ENCODE measurements at regions not wholly inside any gene's neighbourhood (a gene's known extent, or its start where the extent isn't known, plus 50 kb on each side); places are given as distances from the start of the nearest gene placed in this dataset.

DNA sequence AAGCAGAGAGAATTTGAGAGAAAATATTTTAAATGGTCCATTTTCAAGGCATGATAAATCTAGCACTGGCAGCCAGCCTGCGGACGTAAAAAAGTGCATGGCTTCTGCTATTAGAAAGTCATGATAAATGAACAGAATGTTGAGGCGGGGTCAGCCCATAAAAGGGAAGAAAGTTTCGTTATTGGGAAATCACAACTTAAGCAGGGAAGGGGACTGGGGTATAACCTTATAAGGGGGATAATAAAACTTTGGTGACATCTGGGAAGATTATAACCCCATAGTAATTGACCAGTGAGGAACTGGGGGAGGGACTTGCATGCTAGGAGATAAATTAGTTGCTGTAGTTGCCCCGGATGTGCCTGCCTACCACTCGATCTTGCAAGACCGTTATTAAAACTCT, 88.4 kb upstream of the PLSCR4 start:
- TF ChIP-seq EZH2 (IDR thresholded peaks at IDR 0.05; ENCODE audit: low read length, unreplicated experiment) (no peak), EZH2phosphoT487 (IDR thresholded peaks at IDR 0.05; ENCODE audit: borderline replicate concordance, low read length) (no peak)
- TF ChIP-seq, protein P1, sequence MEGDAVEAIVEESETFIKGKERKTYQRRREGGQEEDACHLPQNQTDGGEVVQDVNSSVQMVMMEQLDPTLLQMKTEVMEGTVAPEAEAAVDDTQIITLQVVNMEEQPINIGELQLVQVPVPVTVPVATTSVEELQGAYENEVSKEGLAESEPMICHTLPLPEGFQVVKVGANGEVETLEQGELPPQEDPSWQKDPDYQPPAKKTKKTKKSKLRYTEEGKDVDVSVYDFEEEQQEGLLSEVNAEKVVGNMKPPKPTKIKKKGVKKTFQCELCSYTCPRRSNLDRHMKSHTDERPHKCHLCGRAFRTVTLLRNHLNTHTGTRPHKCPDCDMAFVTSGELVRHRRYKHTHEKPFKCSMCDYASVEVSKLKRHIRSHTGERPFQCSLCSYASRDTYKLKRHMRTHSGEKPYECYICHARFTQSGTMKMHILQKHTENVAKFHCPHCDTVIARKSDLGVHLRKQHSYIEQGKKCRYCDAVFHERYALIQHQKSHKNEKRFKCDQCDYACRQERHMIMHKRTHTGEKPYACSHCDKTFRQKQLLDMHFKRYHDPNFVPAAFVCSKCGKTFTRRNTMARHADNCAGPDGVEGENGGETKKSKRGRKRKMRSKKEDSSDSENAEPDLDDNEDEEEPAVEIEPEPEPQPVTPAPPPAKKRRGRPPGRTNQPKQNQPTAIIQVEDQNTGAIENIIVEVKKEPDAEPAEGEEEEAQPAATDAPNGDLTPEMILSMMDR (conservative IDR thresholded peaks at IDR 0.05; ENCODE audit: low read depth, low read length) = no peak

Data from PC-3 (cell line).